ENCODE measurements at regions not wholly inside any gene's neighbourhood (a gene's known extent, or its start where the extent isn't known, plus 50 kb on each side); places are given as distances from the start of the nearest gene placed in this dataset.
"Not testable (repeated sequence)": the region's sequence is repeated elsewhere in the genome, so short reads cannot be mapped to it uniquely, and the experiment has no call there.

- DNase-seq: no peak
These were observed 134.7 kb upstream of the FAM9C start for GRCh38 chrX:13179100-13179499.

GRCh38 chrX:13177921-13178566 lies 133.6 kb upstream of the FAM9C start:
- no peak for DNase-seq

GRCh38 chrX:13175056-13175455 lies 130.6 kb upstream of the FAM9C start:
- DNase-seq: no peak

- DNase-seq: no peak
These were observed 126.6 kb upstream of the FAM9C start for GRCh38 chrX:13170966-13171558.

- no peak for DNase-seq
These were observed 125.3 kb upstream of the FAM9C start for GRCh38 chrX:13169684-13170083.

- no peak for DNase-seq
These were observed 123.8 kb upstream of the FAM9C start for GRCh38 chrX:13168269-13168668.

- DNase-seq: no peak
These were observed 123.2 kb upstream of the FAM9C start for GRCh38 chrX:13167481-13168231.

- no peak for DNase-seq
These were observed 121.1 kb upstream of the FAM9C start for GRCh38 chrX:13165266-13166189.

- DNase-seq: no peak
These were observed 120.2 kb upstream of the FAM9C start for GRCh38 chrX:13164611-13165010.

- no peak for DNase-seq
These were observed 118.5 kb upstream of the FAM9C start for GRCh38 chrX:13162772-13163410.

- no peak for DNase-seq
These were observed 115.5 kb upstream of the FAM9C start for GRCh38 chrX:13159886-13160285.

- DNase-seq: no peak
These were observed 114.5 kb upstream of the FAM9C start for GRCh38 chrX:13158911-13159310.

- DNase-seq: not testable (repeated sequence)
These were observed 111.1 kb upstream of the FAM9C start for GRCh38 chrX:13155550-13155949.

- DNase-seq: no peak
These were observed 109.4 kb upstream of the FAM9C start for GRCh38 chrX:13153796-13154195.

- no peak for DNase-seq
These were observed 108.2 kb upstream of the FAM9C start for GRCh38 chrX:13152518-13153185.

GRCh38 chrX:13151828-13152517 lies 107.6 kb upstream of the FAM9C start:
- no peak for DNase-seq

- DNase-seq: no peak
These were observed 105.4 kb upstream of the FAM9C start for GRCh38 chrX:13149702-13150350.

GRCh38 chrX:13147733-13148132 lies 103.3 kb upstream of the FAM9C start:
- no peak for DNase-seq

- DNase-seq: no peak
These were observed 102.7 kb upstream of the FAM9C start for GRCh38 chrX:13147147-13147546.

GRCh38 chrX:13144927-13145655 lies 100.7 kb upstream of the FAM9C start:
- DNase-seq: no peak

Data from 8988T (cell line).